ENCODE measurements at regions not wholly inside any gene's neighbourhood (a gene's known extent, or its start where the extent isn't known, plus 50 kb on each side); places are given as distances from the start of the nearest gene placed in this dataset.

- no peak overlapping the region for H2AFZ ChIP-seq (ENCODE audit: control insufficient read depth, low read depth, low read length)
- TF ChIP-seq SMC3 (IDR thresholded peaks at IDR 0.05; ENCODE audit: borderline replicate concordance, low read length), result no peak
- no peak for TF ChIP-seq KLF5 (IDR thresholded peaks at IDR 0.05; ENCODE audit: partially characterized antibody)
- TF ChIP-seq REST (IDR thresholded peaks at IDR 0.05; ENCODE audit: low read depth, low read length), result no peak
- no peak for TF ChIP-seq NFYB (IDR thresholded peaks at IDR 0.05; ENCODE audit: insufficient read depth, low read depth, low read length)
- no peak for TF ChIP-seq EP300 (IDR thresholded peaks at IDR 0.05; ENCODE audit: borderline replicate concordance in 1 of 2, control insufficient read depth in 1 of 2, low read depth in 2 of 2, low read length in 2 of 2)
- no peak for TF ChIP-seq SMARCA5 (IDR thresholded peaks at IDR 0.05)
- TF ChIP-seq POLR2AphosphoS5 (IDR thresholded peaks at IDR 0.05; ENCODE audit: low read length), result no peak
- TF ChIP-seq ATF7 (IDR thresholded peaks at IDR 0.05; ENCODE audit: low read depth), result no peak
- no peak for TF ChIP-seq BCL11A (IDR thresholded peaks at IDR 0.05; ENCODE audit: low read depth, low read length)
- TF ChIP-seq BMI1 (IDR thresholded peaks at IDR 0.05; ENCODE audit: borderline replicate concordance), result no peak
- TF ChIP-seq HSF1 (IDR thresholded peaks at IDR 0.05; ENCODE audit: low read depth, low read length), result no peak
- TF ChIP-seq CTCF (IDR thresholded peaks at IDR 0.05 in 2 of 3, conservative IDR thresholded peaks at IDR 0.05 in 1 of 3; ENCODE audit: control insufficient read depth in 2 of 3, extremely low read depth in 1 of 3, insufficient read depth in 1 of 3, low read depth in 3 of 3, low read length in 3 of 3), result no peak
- no peak for TF ChIP-seq ZNF207 (IDR thresholded peaks at IDR 0.05; ENCODE audit: borderline replicate concordance)
- TF ChIP-seq RAD21 (IDR thresholded peaks at IDR 0.05; ENCODE audit: insufficient read depth, low read depth, low read length), result no peak
- no peak for TF ChIP-seq ZNF274 (IDR thresholded peaks at IDR 0.05; ENCODE audit: insufficient read depth, insufficient read length)
- no peak for TF ChIP-seq BCL3 (IDR thresholded peaks at IDR 0.05; ENCODE audit: borderline replicate concordance, insufficient read depth, low read depth, low read length, poor library complexity, severe bottlenecking)
- H3K36me3 ChIP-seq (ENCODE audit: control insufficient read depth in 2 of 2, insufficient read depth in 2 of 2, low read length in 1 of 2), result no peaks in the 10 kb centered on the region
- H3K79me2 ChIP-seq (ENCODE audit: control insufficient read depth, insufficient read depth, low read length), result no peaks in the 10 kb centered on the region
- ATAC-seq (no peak), FAIRE-seq (no peak), DNase-seq (ENCODE audit: low read depth, low spot score) (no peak)
- intact Hi-C loops (cut with micrococcal nuclease; ENCODE audit: unreplicated experiment) (no loop called here), in situ Hi-C loops (cut with MboI) (no loop called here)
- POLR2A ChIA-PET, result no interaction called here
- SMC1A ChIA-PET (ENCODE audit: uncharacterized antibody, unreplicated experiment), result no interaction called here
- no TSS peak for BruUV-seq (replicated peaks)
- no peaks in the 10 kb centered on the region for H3K4me1 ChIP-seq (ENCODE audit: control insufficient read depth, insufficient read depth, low read length)
- no peak overlapping the region for H3K4me3 ChIP-seq
- WGBS (ENCODE audit: insufficient coverage, insufficient replicate concordance, low lambda C conversion rate, missing lambda C conversion rate), result 77% methylated on average over 3 of the region's 3 CpGs
- H3K27me3 ChIP-seq (replicated peaks in 1 of 2; ENCODE audit: control insufficient read depth in 2 of 2, insufficient read depth in 2 of 2, low read length in 1 of 2), result no peaks in the 10 kb centered on the region
- H4K20me1 ChIP-seq (ENCODE audit: control insufficient read depth, insufficient read depth), result no peaks in the 10 kb centered on the region
- CTCF ChIA-PET, result interaction anchor here (1.0 kb wide), 1 partner anchor 12 kb away, joined by 3 read pairs; no protein-coding TSS in a partner anchor
- RAD21 ChIA-PET (ENCODE audit: unreplicated experiment), result no interaction called here
- H3K4me2 ChIP-seq (ENCODE audit: control insufficient read depth, insufficient read depth), result no peak overlapping the region
- H3K27ac ChIP-seq (ENCODE audit: control insufficient read depth, insufficient read depth), result no peak overlapping the region
- no peaks in the 10 kb centered on the region for H3K9me3 ChIP-seq (replicated peaks; ENCODE audit: control insufficient read depth, insufficient read depth, low read length)
- H3K9ac ChIP-seq (ENCODE audit: control insufficient read depth, insufficient read depth, low read length), result no peak overlapping the region
Observed at GRCh38 chr3:104367000-104367399, 999.7 kb upstream of the ALCAM start.
